ENCODE measurements at regions not wholly inside any gene's neighbourhood (a gene's known extent, or its start where the extent isn't known, plus 50 kb on each side); places are given as distances from the start of the nearest gene placed in this dataset.

- TF ChIP-seq POLR2A (IDR thresholded peaks at IDR 0.05; ENCODE audit: low read depth) (no peak), EP300 (IDR thresholded peaks at IDR 0.05) (no peak)
Observed at GRCh38 chr2:199163613-199164458, 293.9 kb downstream of the SATB2 start.

Data from esophagus muscularis mucosa (tissue), 2 donors.